ENCODE measurements at regions not wholly inside any gene's neighbourhood (a gene's known extent, or its start where the extent isn't known, plus 50 kb on each side); places are given as distances from the start of the nearest gene placed in this dataset.
A peak's percentile ranks its signal among the peaks of the same experiment; 100 is the strongest.

- TF ChIP-seq, protein P1, sequence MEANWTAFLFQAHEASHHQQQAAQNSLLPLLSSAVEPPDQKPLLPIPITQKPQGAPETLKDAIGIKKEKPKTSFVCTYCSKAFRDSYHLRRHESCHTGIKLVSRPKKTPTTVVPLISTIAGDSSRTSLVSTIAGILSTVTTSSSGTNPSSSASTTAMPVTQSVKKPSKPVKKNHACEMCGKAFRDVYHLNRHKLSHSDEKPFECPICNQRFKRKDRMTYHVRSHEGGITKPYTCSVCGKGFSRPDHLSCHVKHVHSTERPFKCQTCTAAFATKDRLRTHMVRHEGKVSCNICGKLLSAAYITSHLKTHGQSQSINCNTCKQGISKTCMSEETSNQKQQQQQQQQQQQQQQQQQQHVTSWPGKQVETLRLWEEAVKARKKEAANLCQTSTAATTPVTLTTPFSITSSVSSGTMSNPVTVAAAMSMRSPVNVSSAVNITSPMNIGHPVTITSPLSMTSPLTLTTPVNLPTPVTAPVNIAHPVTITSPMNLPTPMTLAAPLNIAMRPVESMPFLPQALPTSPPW (CRISPR knock-in tag; IDR thresholded peaks at IDR 0.05), result no peak
- TF ChIP-seq PHF20 (IDR thresholded peaks at IDR 0.05; ENCODE audit: partially characterized antibody) (no peak), E2F8 (IDR thresholded peaks at IDR 0.05; ENCODE audit: low read depth, partially characterized antibody) (no peak), ARID3A (IDR thresholded peaks at IDR 0.05; ENCODE audit: borderline replicate concordance, low read depth, low read length) (0 out of 2 replicates have a peak, but pooled peaks have one; percentile 55), SMARCA4 (IDR thresholded peaks at IDR 0.05) (no peak), ARHGAP35 (IDR thresholded peaks at IDR 0.05; ENCODE audit: partially characterized antibody) (no peak), ATF7 (IDR thresholded peaks at IDR 0.05) (no peak), ZNF274 (IDR thresholded peaks at IDR 0.05; ENCODE audit: borderline replicate concordance, low read depth, low read length) (no peak), ZBTB17 (CRISPR knock-in tag; IDR thresholded peaks at IDR 0.05) (no peak)
- TF ChIP-seq, protein P2, sequence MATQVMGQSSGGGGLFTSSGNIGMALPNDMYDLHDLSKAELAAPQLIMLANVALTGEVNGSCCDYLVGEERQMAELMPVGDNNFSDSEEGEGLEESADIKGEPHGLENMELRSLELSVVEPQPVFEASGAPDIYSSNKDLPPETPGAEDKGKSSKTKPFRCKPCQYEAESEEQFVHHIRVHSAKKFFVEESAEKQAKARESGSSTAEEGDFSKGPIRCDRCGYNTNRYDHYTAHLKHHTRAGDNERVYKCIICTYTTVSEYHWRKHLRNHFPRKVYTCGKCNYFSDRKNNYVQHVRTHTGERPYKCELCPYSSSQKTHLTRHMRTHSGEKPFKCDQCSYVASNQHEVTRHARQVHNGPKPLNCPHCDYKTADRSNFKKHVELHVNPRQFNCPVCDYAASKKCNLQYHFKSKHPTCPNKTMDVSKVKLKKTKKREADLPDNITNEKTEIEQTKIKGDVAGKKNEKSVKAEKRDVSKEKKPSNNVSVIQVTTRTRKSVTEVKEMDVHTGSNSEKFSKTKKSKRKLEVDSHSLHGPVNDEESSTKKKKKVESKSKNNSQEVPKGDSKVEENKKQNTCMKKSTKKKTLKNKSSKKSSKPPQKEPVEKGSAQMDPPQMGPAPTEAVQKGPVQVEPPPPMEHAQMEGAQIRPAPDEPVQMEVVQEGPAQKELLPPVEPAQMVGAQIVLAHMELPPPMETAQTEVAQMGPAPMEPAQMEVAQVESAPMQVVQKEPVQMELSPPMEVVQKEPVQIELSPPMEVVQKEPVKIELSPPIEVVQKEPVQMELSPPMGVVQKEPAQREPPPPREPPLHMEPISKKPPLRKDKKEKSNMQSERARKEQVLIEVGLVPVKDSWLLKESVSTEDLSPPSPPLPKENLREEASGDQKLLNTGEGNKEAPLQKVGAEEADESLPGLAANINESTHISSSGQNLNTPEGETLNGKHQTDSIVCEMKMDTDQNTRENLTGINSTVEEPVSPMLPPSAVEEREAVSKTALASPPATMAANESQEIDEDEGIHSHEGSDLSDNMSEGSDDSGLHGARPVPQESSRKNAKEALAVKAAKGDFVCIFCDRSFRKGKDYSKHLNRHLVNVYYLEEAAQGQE (IDR thresholded peaks at IDR 0.05; ENCODE audit: borderline replicate concordance), result peak; percentile 59; the same call in 1 of the 2 replicates
- TF ChIP-seq, protein P2 (CRISPR knock-in tag; IDR thresholded peaks at IDR 0.05; ENCODE audit: low read depth), result no peak
- TF ChIP-seq, protein P3, sequence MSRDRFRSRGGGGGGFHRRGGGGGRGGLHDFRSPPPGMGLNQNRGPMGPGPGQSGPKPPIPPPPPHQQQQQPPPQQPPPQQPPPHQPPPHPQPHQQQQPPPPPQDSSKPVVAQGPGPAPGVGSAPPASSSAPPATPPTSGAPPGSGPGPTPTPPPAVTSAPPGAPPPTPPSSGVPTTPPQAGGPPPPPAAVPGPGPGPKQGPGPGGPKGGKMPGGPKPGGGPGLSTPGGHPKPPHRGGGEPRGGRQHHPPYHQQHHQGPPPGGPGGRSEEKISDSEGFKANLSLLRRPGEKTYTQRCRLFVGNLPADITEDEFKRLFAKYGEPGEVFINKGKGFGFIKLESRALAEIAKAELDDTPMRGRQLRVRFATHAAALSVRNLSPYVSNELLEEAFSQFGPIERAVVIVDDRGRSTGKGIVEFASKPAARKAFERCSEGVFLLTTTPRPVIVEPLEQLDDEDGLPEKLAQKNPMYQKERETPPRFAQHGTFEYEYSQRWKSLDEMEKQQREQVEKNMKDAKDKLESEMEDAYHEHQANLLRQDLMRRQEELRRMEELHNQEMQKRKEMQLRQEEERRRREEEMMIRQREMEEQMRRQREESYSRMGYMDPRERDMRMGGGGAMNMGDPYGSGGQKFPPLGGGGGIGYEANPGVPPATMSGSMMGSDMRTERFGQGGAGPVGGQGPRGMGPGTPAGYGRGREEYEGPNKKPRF (IDR thresholded peaks at IDR 0.05; ENCODE audit: low read depth, low read length), result no peak
Measured at GRCh38 chr10:6678211-6678803, 98.2 kb upstream of the PRKCQ start (continued).
